PFSK-1 (cell line): ENCODE measurements at regions not wholly inside any gene's neighbourhood (a gene's known extent, or its start where the extent isn't known, plus 50 kb on each side); places are given as distances from the start of the nearest gene placed in this dataset.

ENCODE experiments used
- SIN3A ChIP-seq: IDR thresholded peaks from 2 replicates; pipeline ENCODE4 v1.6.1; 2012; ENCODE audit warnings: mild to moderate bottlenecking, low read length, moderate library complexity, borderline replicate concordance; ENCODE audit not compliant: insufficient read depth
- TAF1 ChIP-seq: IDR thresholded peaks from 2 replicates; pipeline ENCODE4 v1.6.1; 2012; ENCODE audit warnings: low read length, control low read depth, borderline replicate concordance; ENCODE audit not compliant: insufficient read depth

GRCh38 chr4:126738926-126739325 is 893.8 kb upstream of the INTU start:
- TF ChIP-seq TAF1 = no peak
- no peak for TF ChIP-seq SIN3A
